CD14-positive monocyte (primary cell): ENCODE measurements at regions not wholly inside any gene's neighbourhood (a gene's known extent, or its start where the extent isn't known, plus 50 kb on each side); places are given as distances from the start of the nearest gene placed in this dataset.
A peak's percentile ranks its signal among the peaks of the same experiment; 100 is the strongest.

ENCODE experiments used
- DNase-seq, 3 donors: peaks; one replicate each; pipeline ENCODE4 v3.0.0-alpha.2; 2011 to 2022
- H2AFZ ChIP-seq: 2 replicates; pipeline ENCODE4 v1.6.0; 2012; ENCODE audit warnings: mild to moderate bottlenecking, low read depth, low read length, inconsistent platforms; ENCODE audit not compliant: insufficient read depth, poor library complexity, severe bottlenecking
- H3K27ac ChIP-seq, 2 donors: 1 replicate in 1 of 2; 2 replicates in 1 of 2; pipeline ENCODE4 v1.5.1; 2012 to 2013; ENCODE audit warnings: low read length in 2 of 2, control low read depth in 1 of 2, inconsistent platforms in 1 of 2, low read depth in 1 of 2, mild to moderate bottlenecking in 1 of 2
- H3K27me3 ChIP-seq, 2 donors: one replicate each; pipeline versions ENCODE4 v1.6.0 to v1.6.1; 2011 to 2013; ENCODE audit warnings: low read length in 2 of 2; ENCODE audit not compliant: control insufficient read depth in 2 of 2, insufficient read depth in 2 of 2
- H3K36me3 ChIP-seq, 2 donors: replicated peaks in 1 of 2; 1 replicate in 1 of 2; 2 replicates in 1 of 2; pipeline versions ENCODE4 v1.5.1 to v1.6.1; 2012 to 2013; ENCODE audit warnings: low read length in 2 of 2, control low read depth in 1 of 2, inconsistent platforms in 1 of 2, mild to moderate bottlenecking in 1 of 2; ENCODE audit not compliant: insufficient read depth in 2 of 2, control insufficient read depth in 1 of 2
- H3K4me1 ChIP-seq, 2 donors: 1 replicate in 1 of 2; 2 replicates in 1 of 2; pipeline versions ENCODE4 v1.5.1 to v1.6.1; 2012 to 2013; ENCODE audit warnings: low read length in 2 of 2, control low read depth in 1 of 2, inconsistent platforms in 1 of 2, mild to moderate bottlenecking in 1 of 2, moderate library complexity in 1 of 2; ENCODE audit not compliant: insufficient read depth in 2 of 2, control insufficient read depth in 1 of 2
- H3K4me2 ChIP-seq: replicated peaks from 2 replicates; pipeline ENCODE3; 2012; ENCODE audit warnings: low read length, moderate library complexity, mild to moderate bottlenecking; ENCODE audit not compliant: poor library complexity, severe bottlenecking; ENCODE audit errors: extremely low read depth
- H3K4me3 ChIP-seq, 3 experiments: fragments of 200-600 bp in 1 of 3; sonication (generic) in 1 of 3; replicated peaks in 1 of 3; 1 replicate in 2 of 3; 2 replicates in 1 of 3; pipeline ENCODE4 v1.5.1; 2011 to 2013; ENCODE audit warnings: low read length in 3 of 3, mild to moderate bottlenecking in 3 of 3, control low read depth in 2 of 3, low read depth in 2 of 3, inconsistent platforms in 1 of 3, moderate library complexity in 1 of 3
- H3K79me2 ChIP-seq: 2 replicates; pipeline ENCODE4 v1.6.0; 2012; ENCODE audit warnings: mild to moderate bottlenecking, control low read depth, inconsistent platforms, low read length, moderate library complexity; ENCODE audit not compliant: insufficient read depth
- H3K9ac ChIP-seq: 2 replicates; pipeline ENCODE4 v1.6.0; 2017; ENCODE audit warnings: low read length, mild to moderate bottlenecking; ENCODE audit not compliant: insufficient read depth, poor library complexity, severe bottlenecking
- H3K9me3 ChIP-seq, 2 donors: replicated peaks in 1 of 2; 1 replicate in 1 of 2; 2 replicates in 1 of 2; pipeline versions ENCODE4 v1.5.1 to v1.6.1; 2012 to 2013; ENCODE audit warnings: low read length in 2 of 2, control low read depth in 1 of 2; ENCODE audit not compliant: control insufficient read depth in 1 of 2, insufficient read depth in 1 of 2
- H4K20me1 ChIP-seq: 2 replicates; pipeline ENCODE4 v1.6.0; 2012; ENCODE audit warnings: mild to moderate bottlenecking, low read length, control low read depth, moderate library complexity; ENCODE audit not compliant: insufficient read depth
- H3K27ac Mint-ChIP-seq, 7 donors: one replicate each; pipeline ENCODE4 v1.8.0; 2020; ENCODE audit warnings: mild to moderate bottlenecking in 7 of 7, mixed read lengths in 7 of 7, moderate library complexity in 6 of 7, inconsistent platforms in 2 of 7
- H3K27me3 Mint-ChIP-seq, 3 donors: one replicate each; pipeline ENCODE4 v1.8.0; 2021 to 2022; ENCODE audit warnings: low read depth in 3 of 3, mild to moderate bottlenecking in 3 of 3, mixed read lengths in 3 of 3, moderate library complexity in 3 of 3, inconsistent platforms in 1 of 3
- H3K36me3 Mint-ChIP-seq, 2 donors: one replicate each; pipeline ENCODE4 v1.8.0; 2020; ENCODE audit warnings: mixed read lengths in 2 of 2, inconsistent platforms in 1 of 2, mild to moderate bottlenecking in 1 of 2
- H3K4me1 Mint-ChIP-seq: one replicate; pipeline ENCODE4 v1.8.0; 2020; ENCODE audit warnings: mild to moderate bottlenecking, mixed read lengths
- H3K4me3 Mint-ChIP-seq, 2 donors: one replicate each; pipeline ENCODE4 v1.8.0; 2020; ENCODE audit warnings: mild to moderate bottlenecking in 2 of 2, mixed read lengths in 2 of 2, moderate library complexity in 1 of 2
- H3K9me3 Mint-ChIP-seq, 7 donors: one replicate each; pipeline ENCODE4 v1.8.0; 2020 to 2022; ENCODE audit warnings: mixed read lengths in 7 of 7, mild to moderate bottlenecking in 6 of 7, moderate library complexity in 6 of 7, inconsistent platforms in 2 of 7
- CTCF ChIP-seq: fragments of 200-600 bp; IDR thresholded peaks from one replicate; pipeline ENCODE4 v1.8.0; 2022; ENCODE audit warnings: antibody characterized with exemption, mild to moderate bottlenecking
- WGBS: methylation state at CpG from one replicate; pipeline ENCODE4 v1.1.5; 2013; ENCODE audit warnings: missing lambda C conversion rate; ENCODE audit not compliant: insufficient coverage; 5-methylcytosine and 5-hydroxymethylcytosine counted together
- intact Hi-C, 2 donors: fragments of 100-400 bp; cut with micrococcal nuclease; formaldehyde crosslinking; loops; one replicate each; pipeline versions ENCODE4 v1.15.0 to v1.15.1; 2023

DNA sequence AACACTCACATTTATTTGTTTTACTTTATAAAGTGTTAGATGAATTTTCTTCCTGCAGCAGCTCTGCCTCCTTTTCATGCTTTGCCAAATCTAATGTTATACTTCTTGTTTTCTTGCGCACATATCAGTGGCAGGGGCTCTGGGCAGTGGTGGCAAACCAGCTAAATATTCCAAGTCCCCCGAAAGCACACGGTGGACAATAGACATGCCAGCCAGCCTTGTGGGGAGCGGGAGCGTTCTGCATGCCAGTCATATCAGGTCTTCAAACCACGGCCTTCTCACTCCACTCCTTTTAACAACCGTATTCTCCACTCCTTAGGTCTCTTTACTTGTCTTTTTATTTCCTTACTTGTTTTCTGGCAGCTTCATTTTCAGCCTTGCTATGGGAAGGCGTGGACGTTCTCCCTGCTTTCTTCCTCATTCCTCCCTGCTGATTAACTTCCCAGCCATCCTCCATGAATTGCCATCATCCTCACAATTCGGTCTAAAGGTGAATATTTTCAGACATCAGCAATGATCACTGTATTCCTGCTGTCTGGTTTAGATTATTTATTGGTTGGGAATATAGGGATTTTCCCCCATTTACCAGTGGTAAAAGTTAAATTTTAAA lies 77.1 kb upstream of the WASF3 start:
- peaks cover 11% of the 10 kb centered on the region for H3K4me1 Mint-ChIP-seq
- Histone ChIP-seq H3K4me1 (peaks cover 0 to 4% of the 10 kb centered on the region in 2 donors), H2AFZ (no peak overlapping the region), H3K27me3 (no peaks in the 10 kb centered on the region), H3K4me2 (no peak overlapping the region), H3K9ac (no peak overlapping the region), H4K20me1 (no peaks in the 10 kb centered on the region), H3K27ac (no peak overlapping the region), H3K36me3 (no peaks in the 10 kb centered on the region), H3K79me2 (no peaks in the 10 kb centered on the region), H3K4me3 (no peak overlapping the region), H3K9me3 (no peaks in the 10 kb centered on the region)
- WGBS: 96% methylated on average over 7 of the region's 10 CpGs
- H3K27me3 Mint-ChIP-seq: peaks cover 0 to 8% (median 5%) of the 10 kb centered on the region in 3 donors
- no peak overlapping the region for H3K4me3 Mint-ChIP-seq
- TF ChIP-seq CTCF: no peak
- no peaks in the 10 kb centered on the region for H3K9me3 Mint-ChIP-seq
- intact Hi-C loops: loop anchor here (5.0 to 10.0 kb wide), 2 partner anchors 214 to 217 kb away; no protein-coding TSS in a partner anchor
- DNase-seq: no peak
- H3K36me3 Mint-ChIP-seq: no peaks in the 10 kb centered on the region
- H3K27ac Mint-ChIP-seq: no peak overlapping the region

DNA sequence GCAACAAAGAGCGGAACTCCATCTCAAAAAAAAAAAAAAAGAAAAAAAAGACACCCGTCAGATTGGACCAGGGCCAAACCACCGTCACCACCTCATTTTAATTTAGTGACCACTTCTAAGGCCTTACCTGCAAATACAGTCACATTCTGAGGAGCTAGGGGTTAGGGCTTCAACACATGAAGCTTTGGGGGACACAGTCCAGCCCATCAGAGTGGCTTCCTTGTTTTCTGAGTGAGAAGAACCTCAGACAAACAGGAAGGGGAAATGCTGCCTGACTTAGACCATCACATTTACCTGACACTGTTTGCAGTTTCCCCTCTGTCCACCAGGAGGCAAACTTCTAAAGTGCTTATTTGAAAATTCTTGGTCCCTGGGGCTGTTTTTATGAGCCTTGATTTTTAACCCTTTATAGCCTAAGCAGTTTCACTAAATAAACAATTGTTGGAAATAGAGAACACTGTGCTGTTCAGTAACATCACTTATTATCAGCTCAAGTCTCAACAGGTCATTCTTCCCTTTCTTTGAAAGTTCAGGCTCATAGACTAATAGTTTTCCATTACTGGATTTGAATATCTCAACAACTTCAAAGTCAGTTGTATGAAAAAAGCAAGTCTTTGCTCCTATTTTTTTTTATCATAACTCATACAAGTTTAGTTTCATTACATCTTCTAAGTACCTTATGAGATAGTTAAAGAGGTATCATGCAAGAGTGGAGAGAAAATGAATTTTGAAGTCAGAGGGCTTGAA lies 74.9 kb upstream of the WASF3 start:
- no peaks in the 10 kb centered on the region for H3K36me3 Mint-ChIP-seq
- Histone ChIP-seq H3K4me3 (peak overlapping the region in 2 of 3 experiments; percentile 24 to 53), H4K20me1 (no peaks in the 10 kb centered on the region), H3K27ac (peak overlapping the region in 1 of 2 donors; percentile 38), H3K27me3 (no peaks in the 10 kb centered on the region), H3K4me1 (peaks cover 0 to 4% of the 10 kb centered on the region in 2 donors), H3K9ac (no peak overlapping the region), H3K36me3 (no peaks in the 10 kb centered on the region), H3K4me2 (peak overlapping the region; percentile 53), H3K9me3 (no peaks in the 10 kb centered on the region), H2AFZ (peak overlapping the region; percentile 74), H3K79me2 (no peaks in the 10 kb centered on the region)
- H3K4me3 Mint-ChIP-seq: peak overlapping the region; percentile 51 to 79
- no peaks in the 10 kb centered on the region for H3K9me3 Mint-ChIP-seq
- DNase-seq: peak; percentile 48 to 66 (median 65)
- peak overlapping the region in 1 of 7 donors; percentile 26 for H3K27ac Mint-ChIP-seq
- peaks cover 3% of the 10 kb centered on the region for H3K4me1 Mint-ChIP-seq
- intact Hi-C loops: loop anchor here (5.0 to 10.0 kb wide), 2 partner anchors 212 to 215 kb away; no protein-coding TSS in a partner anchor
- WGBS: no CpG with 5 or more reads among the region's 3 CpGs
- TF ChIP-seq CTCF: peak; percentile 86
- H3K27me3 Mint-ChIP-seq: peaks cover 2 to 3% (median 2%) of the 10 kb centered on the region in 3 donors
